ENCODE measurements at regions not wholly inside any gene's neighbourhood (a gene's known extent, or its start where the extent isn't known, plus 50 kb on each side); places are given as distances from the start of the nearest gene placed in this dataset.
A peak's percentile ranks its signal among the peaks of the same experiment; 100 is the strongest.

DNA sequence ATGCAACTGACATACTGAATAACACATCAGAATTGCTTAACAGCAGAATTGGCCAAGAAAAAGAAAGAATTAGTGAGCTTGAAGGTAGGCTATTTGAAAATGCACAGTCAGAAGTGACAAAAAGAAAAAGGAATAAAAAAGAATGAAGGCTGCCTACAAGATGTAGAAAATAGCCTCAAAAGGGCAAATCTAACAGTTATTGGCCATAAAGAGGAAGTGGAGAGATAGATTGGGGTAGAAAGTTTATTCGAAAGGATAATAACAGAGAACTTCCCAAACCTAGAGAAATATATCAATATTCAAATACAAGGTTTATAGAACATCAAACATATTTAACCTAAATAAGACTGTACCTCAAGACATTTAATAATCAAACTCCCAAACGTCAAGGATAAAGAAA, 67.5 kb downstream of the ATP6V1G3 start:
- Histone ChIP-seq H3K4me3 (ENCODE audit: low read depth, low read length) (no peak overlapping the region), H3K27me3 (ENCODE audit: control insufficient read depth, insufficient read depth, low read length) (no peaks in the 10 kb centered on the region), H3K36me3 (ENCODE audit: control insufficient read depth, insufficient read depth, low read length) (no peaks in the 10 kb centered on the region)
- DNase-seq (ENCODE audit: low read depth), result no peak
- TF ChIP-seq, protein P1, sequence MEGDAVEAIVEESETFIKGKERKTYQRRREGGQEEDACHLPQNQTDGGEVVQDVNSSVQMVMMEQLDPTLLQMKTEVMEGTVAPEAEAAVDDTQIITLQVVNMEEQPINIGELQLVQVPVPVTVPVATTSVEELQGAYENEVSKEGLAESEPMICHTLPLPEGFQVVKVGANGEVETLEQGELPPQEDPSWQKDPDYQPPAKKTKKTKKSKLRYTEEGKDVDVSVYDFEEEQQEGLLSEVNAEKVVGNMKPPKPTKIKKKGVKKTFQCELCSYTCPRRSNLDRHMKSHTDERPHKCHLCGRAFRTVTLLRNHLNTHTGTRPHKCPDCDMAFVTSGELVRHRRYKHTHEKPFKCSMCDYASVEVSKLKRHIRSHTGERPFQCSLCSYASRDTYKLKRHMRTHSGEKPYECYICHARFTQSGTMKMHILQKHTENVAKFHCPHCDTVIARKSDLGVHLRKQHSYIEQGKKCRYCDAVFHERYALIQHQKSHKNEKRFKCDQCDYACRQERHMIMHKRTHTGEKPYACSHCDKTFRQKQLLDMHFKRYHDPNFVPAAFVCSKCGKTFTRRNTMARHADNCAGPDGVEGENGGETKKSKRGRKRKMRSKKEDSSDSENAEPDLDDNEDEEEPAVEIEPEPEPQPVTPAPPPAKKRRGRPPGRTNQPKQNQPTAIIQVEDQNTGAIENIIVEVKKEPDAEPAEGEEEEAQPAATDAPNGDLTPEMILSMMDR (IDR thresholded peaks at IDR 0.05; ENCODE audit: insufficient read depth, low read length, poor library complexity, severe bottlenecking), result no peak

DNA sequence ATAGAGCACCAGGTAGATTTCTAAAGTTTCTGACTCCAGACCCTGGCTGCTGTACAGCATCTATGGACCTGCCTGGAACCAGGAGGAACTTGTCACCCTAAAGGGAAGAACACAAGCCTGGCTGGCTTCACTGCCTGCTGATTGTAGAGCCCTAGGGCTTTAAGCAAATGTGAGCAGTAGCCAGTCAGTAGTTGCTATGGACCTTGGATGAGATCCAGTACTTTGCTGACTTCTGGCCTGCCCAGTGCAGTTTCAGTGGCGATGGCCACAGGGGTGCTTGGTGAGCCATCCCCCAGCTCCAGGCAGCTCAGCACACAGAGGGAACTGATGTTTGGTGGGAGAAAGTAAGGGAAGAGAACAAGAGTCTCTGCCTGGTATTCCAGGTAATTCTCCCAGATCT, 68.4 kb downstream of the ATP6V1G3 start:
- Histone ChIP-seq H3K4me3 (ENCODE audit: low read depth, low read length) (no peak overlapping the region), H3K36me3 (ENCODE audit: control insufficient read depth, insufficient read depth, low read length) (no peaks in the 10 kb centered on the region), H3K27me3 (ENCODE audit: control insufficient read depth, insufficient read depth, low read length) (no peaks in the 10 kb centered on the region)
- DNase-seq (ENCODE audit: low read depth), result no peak
- TF ChIP-seq, protein P1 (IDR thresholded peaks at IDR 0.05; ENCODE audit: insufficient read depth, low read length, poor library complexity, severe bottlenecking), result no peak

DNA sequence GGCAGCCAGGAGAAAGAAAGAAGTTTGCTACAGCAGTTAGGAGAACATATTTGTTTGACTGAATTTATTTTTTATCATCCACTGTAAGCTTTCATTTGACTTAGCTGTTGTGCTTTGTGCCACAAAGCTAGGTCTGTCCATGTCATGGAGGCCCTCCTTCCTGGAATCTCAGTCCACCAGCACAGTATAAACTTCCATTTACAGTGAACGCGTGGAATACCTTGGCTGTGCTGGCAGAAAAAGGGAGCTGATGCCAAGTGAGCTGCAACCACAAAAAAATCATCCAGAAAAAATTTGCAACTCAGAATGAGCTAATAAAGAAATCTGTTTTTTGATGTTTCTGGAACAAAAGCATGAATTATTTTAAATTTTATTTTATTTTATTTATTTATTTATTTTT, 72.6 kb downstream of the ATP6V1G3 start:
- TF ChIP-seq, protein P1 (IDR thresholded peaks at IDR 0.05; ENCODE audit: insufficient read depth, low read length, poor library complexity, severe bottlenecking), result no peak
- no peak for DNase-seq (ENCODE audit: low read depth)
- H3K4me3 ChIP-seq (ENCODE audit: low read depth, low read length), result no peak overlapping the region
- no peaks in the 10 kb centered on the region for H3K36me3 ChIP-seq (ENCODE audit: control insufficient read depth, insufficient read depth, low read length)
- no peaks in the 10 kb centered on the region for H3K27me3 ChIP-seq (ENCODE audit: control insufficient read depth, insufficient read depth, low read length)

DNA sequence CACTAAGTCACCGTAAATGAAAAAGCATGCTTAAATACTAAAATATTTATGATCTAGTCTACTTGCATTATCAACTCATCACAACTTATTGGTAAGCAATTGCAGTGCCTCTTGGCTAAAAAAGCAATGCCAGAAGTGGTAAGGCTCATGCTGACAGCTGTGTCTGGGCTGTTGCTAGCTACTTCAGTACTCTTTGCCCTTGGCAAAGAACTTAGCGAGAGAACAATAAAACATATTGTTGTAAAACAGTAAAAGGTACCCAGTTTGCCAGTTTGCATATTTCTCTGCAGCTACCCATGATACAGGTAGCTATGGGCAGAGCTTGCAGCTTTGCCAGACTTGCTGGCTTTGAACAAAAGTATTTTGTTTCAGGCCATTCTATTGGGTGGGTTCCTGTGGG, 73.1 kb downstream of the ATP6V1G3 start:
- DNase-seq (ENCODE audit: low read depth), result no peak
- Histone ChIP-seq H3K27me3 (ENCODE audit: control insufficient read depth, insufficient read depth, low read length) (no peaks in the 10 kb centered on the region), H3K36me3 (ENCODE audit: control insufficient read depth, insufficient read depth, low read length) (no peaks in the 10 kb centered on the region), H3K4me3 (ENCODE audit: low read depth, low read length) (no peak overlapping the region)
- TF ChIP-seq, protein P1 (IDR thresholded peaks at IDR 0.05; ENCODE audit: insufficient read depth, low read length, poor library complexity, severe bottlenecking), result no peak

DNA sequence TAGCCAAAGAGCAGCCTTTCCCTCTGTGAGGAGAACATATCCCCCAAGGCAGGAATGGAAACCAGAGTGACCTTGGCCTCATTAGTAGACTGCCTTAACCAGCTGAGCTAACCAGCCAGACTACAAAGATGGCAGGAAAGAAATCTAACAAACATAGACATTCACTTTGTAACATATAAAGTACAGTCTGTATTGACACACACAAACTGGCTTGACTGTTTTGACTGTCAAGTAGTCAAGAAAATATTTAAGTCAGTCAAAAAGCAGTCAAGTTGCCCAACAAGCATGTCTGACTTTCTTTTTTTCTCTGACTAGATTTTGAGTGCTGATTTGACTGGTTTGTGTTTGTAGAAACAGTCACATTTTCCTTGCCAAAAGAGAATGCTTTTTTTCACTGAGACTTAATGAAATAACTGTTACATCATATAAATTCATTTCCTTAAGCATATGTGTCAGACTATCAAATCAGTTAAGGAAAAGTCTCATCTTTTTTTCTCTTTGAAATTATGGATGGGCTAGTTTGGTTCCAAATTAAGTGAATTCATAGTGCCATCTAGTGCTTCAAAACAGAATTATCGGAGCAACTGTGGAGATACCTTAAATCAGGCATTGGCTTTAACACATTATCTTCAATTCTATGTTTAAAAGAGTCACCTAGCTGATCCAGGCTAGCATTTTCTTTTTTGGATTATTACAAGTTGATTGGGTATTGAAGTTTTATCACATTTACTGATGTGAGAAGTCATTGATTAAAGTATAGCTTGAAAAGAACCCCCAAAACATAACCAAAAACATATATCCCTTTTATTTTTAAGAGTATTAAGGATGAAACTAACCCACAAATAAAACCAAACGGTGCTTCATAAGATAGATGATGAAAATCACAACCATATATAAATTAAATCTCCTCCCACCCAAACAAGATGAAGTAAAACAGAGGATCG, 75.0 kb downstream of the ATP6V1G3 start:
- H3K27me3 ChIP-seq (ENCODE audit: control insufficient read depth, insufficient read depth, low read length), result no peaks in the 10 kb centered on the region
- TF ChIP-seq, protein P1 (IDR thresholded peaks at IDR 0.05; ENCODE audit: insufficient read depth, low read length, poor library complexity, severe bottlenecking), result peak; percentile 47
- no peaks in the 10 kb centered on the region for H3K36me3 ChIP-seq (ENCODE audit: control insufficient read depth, insufficient read depth, low read length)
- DNase-seq (ENCODE audit: low read depth), result no peak
- no peak overlapping the region for H3K4me3 ChIP-seq (ENCODE audit: low read depth, low read length)
